SKM-1 (cell line): ENCODE measurements at regions not wholly inside any gene's neighbourhood (a gene's known extent, or its start where the extent isn't known, plus 50 kb on each side); places are given as distances from the start of the nearest gene placed in this dataset.

ENCODE experiments used
- DNase-seq: peaks from one replicate; lab custom pipeline; 2025; ENCODE audit not compliant: unreplicated experiment; lab: John Stamatoyannopoulos, UW

DNA sequence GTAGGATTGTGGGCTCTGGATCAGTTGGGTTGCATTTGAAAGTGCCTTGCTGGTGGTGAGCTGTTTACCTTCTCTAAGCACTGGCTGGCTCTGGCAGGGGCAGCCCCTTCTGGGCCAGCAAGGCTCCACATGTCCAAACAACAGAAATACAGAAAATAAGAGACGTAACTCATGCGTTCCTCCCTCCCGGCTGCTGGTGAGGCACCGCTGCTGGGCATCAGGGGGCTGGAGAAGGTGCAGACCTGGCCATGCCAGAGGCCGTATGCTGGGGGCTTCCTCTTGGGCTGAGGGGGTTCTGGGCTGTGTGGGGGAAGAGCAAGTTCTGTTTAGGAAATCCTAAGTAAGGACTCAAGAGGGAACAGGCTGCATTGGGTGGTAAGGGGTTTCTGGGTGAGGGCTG, 140.6 kb downstream of the URI1 start:
- no peak for DNase-seq

DNA sequence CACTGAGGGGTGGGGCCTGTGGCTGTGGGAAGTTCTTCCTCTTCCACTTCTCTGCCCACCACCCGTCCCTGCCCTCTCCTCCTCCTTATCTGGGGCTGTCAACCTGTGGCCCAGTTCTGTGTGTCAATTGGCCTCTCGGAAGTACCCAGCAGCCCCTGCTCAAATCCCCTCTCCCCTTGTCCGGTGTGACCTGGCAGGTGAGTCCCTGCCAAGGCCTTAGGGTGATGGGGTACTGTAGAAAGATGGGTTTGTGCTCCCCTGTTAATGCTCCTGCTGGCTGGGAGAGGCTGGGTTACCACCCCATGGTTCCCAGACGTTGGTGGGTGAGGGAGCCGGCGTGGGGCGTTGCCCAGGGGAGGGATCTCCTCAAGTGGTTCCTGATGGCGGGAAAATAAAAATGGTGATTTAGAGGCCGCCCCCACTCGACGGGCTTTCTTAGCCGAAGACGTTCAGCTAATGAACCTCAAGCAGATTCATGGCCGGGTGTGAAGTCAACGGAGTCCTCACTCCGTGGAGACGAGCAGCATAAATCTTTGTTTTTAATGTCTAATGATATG, 141.2 kb downstream of the URI1 start:
- no peak for DNase-seq

DNA sequence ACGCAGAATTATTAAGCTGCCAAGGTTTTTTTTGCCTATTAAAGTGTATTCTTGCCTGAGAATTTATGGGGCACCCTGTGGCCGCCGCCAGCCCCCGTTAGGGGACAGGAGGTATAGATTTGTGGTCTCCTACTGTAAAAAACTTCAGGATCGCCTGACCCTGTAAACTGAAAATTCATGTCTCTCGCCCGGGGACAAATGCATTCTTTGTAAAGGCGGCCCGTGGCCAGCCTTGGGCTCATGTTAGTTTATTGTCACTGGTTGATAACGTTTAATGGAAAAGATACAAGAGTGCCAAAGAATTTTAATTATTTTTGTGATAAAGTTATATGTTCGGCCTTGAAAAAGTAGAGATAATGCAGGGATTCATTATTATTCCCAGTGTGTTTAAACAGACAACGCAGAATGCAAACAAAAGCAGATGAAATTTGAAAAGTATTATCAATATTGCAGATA, 141.7 kb downstream of the URI1 start:
- no peak for DNase-seq

DNA sequence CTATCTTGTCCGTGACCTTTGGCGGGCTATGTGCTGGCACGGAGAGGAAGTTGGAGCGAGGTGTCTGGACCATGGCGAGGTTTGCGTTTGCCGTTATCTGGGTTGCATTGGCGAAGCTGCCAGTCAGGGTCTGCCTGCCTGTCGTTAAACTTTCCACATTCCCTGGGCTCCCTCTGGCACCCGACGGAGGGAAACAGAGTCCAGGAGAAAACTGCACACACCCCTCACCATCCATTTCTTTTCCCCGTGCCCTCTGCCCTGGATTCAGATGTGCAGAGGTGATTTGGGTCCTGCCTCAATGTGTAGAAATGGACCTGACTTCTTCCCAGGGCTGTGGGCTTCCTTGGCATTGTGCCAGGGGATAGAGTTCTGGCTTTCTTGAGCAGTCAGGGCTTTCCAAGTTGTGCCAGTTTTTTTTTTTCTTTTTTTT, 142.4 kb downstream of the URI1 start:
- no peak for DNase-seq

DNA sequence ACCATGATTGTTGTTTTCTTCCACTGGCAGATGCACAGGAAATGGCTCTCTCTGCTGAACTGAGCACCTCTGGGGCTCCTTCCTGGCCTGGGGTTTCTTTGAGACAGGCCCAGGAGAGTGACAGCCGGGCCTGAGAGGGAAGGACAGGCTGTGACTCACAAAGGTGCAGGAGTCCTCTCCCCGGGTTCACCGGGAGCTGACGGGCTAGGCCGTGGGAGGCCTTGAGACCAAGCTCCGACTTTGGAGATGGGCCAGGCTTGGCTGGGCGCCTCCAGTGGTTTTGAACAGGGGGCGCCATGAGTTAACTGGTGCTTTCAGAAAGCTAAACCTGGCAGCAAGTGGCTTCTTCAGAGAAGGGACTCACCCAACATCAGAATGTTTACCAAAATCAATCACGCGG, 143.4 kb downstream of the URI1 start:
- DNase-seq, result no peak

DNA sequence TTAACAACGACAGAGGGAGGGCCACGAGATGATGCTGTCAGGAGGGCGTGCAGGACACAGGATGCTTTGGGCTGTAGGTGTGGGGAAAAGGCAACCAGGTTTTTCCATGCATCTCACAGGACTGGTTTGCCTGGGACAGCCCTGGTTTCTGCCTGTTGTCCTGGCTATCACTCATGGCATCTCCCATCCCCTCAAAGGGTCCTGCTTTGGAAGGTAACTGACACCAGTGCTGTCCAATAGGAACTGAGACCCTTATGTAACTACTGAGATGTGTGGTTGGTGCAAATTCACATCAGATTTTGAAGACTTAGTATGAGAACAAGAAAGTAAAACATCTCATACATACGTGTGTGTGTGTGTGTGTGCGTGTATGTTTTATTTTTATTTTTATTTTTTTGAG, 144.2 kb downstream of the URI1 start:
- no peak for DNase-seq

DNA sequence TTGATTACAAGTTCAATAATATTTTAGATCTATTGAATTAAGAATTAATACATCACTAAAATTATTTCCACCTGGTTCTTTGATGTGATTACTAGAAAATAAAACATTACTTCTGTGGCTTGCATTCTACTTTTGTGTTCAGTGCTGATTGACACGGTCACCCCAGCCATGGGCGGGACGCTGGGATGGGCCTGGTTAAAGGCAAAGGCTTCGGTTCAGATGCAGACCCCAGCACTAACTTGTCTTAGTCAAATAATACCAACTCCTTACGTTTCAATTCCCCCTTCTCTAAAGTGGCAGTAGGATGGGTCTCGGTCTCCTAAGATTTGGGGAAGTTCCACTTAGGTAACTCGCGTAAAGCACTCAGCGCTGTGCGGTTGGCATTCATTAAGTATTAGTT, 144.9 kb downstream of the URI1 start:
- no peak for DNase-seq

DNA sequence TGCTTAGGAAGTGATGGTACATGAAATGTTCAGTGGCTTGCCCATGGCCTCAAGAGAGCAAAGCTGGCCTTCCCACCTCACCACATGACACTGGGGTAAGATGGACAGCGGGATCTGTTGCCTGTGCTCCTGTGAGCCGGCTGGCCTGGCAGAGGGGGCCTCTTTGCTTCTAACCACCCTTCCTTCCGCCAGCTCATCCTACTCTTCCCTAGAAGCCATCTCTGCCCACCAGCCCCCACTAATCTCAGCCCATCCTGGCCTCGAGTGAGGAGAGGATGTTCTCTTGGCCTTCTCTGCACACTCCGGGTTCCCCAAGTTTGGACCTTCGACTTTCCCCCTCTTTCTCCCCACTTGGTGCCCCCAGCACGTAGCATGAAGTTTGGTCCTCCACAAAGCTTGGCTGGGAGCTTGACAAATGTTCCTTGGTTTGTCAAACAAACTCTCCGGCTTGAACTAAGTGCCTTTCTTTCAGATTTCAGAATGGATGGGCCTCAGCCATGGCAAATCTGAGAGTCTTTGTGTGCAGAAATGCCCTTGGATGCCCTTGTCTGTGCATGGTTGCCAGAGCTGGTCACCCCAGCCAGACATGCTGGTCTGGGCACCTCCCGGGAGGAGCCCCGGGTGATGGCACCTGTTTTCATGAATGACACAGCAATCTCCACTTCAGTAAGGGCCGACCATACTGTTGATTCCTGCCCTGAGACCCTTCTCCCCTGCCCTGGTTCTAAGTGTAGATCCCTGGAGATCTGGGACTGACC, 145.5 kb downstream of the URI1 start:
- no peak for DNase-seq

DNA sequence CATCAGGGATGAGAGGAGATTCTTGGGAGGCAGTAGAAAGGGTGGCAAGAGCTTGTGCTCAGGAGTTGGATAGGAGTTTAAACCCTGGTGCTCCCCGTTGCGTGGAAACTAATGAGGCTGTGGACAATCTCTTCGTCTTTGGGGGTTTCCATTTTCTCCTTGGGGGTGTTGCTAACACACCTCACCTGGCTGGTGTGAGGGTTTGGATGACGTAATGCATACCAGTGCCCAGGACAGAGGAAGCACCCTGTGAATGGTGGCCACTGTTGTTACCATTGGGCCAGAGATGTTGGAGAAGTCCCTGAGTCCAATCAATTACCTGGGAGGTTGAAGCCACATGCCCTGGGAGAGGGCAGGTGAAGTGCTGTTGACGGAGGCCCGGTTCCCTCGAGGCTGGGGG, 146.5 kb downstream of the URI1 start:
- DNase-seq, result no peak

DNA sequence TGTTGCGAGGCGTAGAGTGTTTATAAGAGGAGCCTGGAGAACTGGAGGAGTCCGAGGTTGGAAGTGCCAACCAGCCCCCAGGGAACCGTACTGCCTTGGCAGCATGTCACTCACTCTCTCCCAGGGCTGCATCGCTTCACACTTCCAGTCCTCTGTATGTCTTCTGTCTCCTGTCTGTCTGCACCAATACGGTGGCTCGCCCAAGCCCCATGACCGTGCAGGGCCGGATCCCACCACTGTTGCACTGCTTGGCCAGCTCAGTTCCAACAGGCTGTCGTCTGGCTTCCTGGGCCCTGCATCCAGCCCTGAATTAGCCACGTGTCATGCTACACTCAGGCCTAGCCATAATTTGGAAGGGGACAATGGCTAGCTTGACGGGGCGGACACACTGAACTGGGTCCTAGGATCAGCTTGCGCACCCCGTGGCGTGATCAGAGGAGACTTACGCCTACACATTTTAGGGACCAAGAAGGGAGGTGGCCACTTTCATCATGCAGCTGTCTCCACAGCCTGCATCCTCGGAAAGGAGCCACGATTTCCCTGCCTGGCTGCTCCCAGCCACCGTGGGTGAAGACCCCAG, 147.1 kb downstream of the URI1 start:
- DNase-seq, result no peak

DNA sequence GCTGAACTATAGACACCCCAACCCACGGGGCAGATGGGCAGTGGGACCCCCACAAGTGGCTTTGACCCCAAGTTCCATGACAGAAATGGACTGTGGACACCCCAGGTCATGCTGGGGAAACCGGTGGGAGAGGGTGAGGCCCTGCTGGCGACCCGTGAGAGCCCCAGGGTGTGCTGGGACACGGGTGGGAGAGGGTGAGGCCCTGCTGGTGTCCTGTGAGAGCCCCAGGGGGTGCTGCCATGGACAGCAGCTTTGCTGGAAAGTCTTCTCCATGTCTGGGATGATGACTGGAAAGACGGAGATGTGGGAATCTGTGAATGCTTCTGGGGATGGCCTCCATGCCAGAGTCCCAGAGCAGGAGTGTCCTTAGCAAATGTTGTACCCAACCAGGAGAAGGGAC, 148.4 kb downstream of the URI1 start:
- DNase-seq, result no peak

DNA sequence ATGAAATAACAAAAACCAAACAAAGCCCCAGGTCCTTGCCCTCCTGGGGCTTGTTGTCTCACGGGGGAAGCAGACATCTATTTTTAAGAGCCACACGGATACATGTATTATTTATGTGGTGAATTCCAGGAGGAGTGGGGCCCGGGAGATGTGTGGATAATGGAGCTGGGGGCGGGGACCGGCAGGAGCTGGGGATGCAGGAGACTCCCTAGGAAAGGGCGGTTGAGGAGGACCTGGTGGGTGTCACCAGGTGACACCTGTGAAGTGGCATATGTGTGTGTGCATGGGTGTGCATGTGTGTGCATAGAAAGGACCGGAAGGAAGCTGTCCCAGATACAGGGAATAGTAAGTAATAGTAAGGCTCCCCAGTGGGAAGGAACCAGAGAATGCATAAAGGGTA, 148.9 kb downstream of the URI1 start:
- no peak for DNase-seq

DNA sequence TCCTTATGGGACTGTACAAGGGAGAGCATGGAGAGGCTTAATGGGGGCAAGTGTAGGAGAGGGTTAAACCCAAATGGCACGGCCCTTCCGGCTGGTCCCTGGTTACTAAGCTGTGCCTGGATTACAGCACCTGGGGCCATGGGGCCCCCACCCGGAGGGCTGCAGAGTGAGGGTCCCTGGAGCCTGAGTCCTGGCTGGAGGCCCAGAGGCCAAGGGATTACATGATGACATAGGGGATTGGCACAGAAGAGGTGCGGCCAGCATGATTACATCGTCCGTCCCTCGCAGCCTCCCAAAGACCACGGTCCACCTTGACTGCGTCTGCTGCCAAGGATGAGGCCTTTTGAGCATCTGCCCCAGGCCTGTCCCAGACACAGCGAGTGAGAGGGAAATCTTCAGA, 149.4 kb downstream of the URI1 start:
- DNase-seq, result no peak

DNA sequence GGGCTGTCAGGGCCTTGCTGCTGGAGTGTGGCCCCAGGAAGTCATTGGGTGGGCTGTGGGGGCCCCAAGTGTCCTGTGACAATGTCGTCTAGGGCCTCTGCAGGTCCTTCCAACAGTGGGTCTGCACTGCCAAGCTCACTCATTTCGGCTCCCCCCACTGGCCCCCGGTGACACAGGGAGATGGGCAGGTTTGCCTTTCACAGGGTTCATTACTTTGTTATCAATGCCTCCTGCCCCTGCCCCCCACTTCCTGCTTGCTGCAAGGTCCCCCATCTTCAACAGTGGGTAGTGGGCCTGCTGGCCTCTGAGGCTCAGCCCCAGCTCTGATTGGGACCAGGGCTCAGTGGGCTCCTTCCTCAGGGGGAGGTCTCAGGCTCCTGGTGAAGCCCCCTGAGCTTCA, 149.8 kb downstream of the URI1 start:
- DNase-seq, result no peak

DNA sequence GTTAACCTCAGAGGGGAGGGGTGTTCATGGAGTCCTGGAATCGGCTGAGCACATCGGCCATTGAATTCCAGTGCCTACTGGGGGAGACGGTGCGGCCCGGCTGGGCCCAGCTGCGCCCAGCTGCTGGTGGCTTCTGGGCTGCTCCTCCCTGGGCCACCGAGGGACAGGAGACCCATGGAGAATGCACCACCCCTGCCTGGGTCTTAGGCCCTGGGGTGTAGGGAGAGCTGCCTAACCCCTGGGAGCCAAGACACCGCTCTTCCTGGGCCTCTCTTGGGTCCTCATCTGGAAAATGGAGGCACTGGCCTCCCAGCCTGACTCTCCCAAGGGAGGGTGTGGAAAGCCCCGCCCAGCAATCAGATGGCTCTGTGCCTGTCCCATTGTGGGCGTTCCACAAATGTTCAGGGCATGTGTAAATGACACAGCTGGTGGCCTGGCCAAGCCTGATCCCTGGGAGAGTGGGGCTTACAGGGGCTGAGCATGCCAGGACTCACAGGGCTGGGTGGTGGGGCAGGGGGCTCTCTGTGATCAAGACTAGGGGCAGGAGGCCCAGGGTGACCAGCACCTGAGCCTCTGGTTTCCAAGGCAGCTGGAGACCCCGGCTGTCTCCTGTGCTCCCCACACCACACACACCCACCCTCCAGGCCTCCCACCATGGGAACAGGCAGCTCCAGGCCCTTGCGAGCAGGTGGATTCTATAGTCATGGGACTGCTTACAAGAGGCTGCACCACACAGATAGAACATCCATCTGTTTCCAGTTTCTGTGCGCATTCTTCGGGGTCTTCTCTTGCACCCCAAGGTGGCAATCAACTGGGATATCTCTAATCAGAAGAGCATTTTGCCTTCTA, 150.9 kb downstream of the URI1 start:
- no peak for DNase-seq

DNA sequence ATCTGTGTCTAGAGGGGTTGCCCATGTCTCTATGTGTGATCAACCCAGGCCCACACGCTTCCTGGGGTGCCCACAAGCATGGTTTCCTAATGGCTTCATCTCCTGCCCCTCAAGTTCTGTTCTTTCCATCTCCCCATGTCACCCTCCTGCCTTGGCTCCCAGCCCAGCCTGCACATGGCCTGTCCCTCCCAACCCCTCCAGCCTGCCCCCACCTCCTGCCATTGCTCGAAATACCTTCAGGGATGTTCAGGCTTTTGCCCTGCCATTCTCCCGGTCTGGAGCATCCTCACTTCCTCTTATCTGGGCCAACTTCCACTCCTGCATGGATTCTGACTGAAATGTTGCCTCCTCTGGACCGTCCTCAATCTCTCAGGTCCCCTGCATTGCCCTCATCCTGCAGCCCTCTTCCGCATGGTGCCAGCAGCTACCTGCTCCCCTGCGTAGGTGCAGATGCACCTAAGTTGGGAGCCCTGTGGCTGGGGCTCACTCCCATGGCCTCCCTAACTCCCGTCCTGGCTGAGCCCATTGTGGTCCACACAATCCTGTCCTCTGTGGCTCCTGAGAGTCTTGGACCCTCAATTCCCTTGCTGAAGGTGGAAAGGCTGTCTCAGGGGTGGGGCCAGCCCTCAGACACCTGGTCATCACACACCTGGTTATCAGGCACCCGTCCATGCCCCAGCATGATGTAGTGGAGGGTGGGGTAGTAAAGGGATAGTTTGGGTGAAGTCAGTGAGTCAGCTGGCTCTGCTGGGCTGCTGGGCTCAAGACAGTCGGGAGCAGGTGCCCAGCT, 152.1 kb downstream of the URI1 start:
- DNase-seq, result no peak

DNA sequence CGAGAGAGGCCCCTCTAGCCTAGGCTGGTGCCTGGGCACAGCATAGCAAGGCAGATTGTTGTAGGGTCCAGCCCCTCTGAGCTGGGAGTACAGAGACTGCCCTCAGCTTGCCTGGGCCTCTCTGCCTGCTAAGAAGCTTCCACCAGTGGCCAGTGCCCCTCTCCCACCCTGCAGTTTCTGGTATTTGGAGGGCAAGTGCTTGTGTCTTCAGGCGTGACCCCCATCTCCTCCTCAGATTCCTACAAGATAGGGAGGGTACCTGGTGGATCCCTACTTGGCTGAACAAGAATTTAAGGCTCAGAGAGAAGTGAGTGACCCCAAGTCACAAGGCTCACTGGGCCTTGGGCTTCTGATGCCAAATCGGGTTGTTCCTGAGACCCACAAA, 152.7 kb downstream of the URI1 start:
- no peak for DNase-seq

DNA sequence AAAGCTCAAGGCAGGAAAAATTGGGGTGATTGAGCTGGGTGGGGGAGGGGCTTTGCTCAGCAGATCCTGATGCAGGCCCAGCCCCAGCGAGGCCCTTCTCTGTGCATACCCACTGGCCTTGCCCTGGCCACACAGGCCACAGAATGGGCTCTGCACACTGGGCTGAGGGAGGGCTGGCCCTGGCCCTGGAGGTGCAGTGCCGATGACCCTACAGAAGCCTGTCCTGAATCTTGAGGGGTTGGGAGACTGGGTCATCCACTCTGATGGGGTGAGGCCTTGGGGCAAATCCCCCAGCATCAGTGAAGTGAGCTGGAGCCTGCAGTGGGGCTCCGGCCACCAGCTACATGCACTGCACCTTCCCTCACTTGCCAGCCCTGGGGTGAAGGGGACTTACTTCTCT, 153.1 kb downstream of the URI1 start:
- no peak for DNase-seq

DNA sequence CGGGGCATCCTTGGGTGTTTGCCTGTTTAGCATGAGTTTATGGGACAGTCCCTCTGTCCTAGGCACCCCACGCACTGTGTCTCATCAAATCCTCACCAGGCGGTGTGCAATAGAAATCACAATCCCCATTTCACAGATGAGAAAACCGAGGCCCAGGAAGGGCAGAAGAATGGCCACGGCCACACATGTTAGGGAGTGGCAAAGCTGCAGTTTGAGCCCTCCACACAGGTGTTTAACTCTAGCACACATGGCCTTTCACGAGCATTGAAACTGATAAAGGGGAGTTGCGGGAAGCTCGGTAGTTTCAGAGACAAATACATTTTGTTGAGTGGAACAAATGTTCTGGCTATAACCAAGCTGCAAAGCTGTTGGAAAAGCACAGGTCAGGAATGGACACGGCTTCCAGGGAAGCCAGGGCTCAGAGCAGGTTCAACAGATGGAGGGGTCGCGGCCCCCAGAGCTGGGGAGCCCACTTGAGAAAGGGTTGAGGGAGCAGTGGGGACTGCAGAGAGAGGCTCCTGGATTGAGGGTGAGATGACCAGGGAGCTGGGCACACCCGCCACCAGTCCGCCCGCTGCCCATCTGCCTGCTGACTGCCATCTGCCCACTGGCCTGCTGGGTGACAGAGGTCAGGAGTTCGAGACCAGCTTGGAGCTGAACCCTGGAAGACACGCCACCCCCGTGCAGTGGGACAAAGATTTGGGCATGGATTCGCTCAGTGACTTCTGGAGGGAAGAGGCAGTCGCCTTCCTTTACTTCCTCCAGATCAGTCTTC, 154.7 kb downstream of the URI1 start:
- DNase-seq, result no peak

DNA sequence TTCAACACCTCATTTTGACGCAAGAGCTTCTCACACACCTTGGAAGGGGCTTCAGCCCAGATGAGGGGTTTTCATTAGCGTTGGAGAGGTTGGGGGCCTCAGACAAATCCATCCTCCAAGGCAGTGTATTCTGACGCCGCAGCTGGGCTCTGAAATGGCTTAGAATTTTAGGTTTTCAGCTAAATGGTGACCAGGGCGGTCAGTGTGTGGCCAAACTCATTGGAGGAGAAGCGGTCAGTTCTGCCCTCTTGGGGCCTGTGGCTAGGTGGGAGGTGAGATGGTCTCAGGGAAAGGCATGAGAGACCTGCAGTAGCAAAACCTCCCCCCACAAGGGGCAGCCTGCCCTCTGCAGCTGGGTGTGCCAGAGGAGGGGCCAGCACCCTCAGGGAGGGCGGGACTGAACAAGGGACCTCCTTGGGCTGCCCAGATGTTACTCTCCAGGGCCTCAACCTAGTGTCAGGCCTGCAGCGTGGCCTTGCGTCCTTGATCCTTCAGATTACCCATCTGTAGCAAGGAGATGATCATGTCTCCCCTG, 155.8 kb downstream of the URI1 start:
- no peak for DNase-seq
